ENCODE measurements at regions not wholly inside any gene's neighbourhood (a gene's known extent, or its start where the extent isn't known, plus 50 kb on each side); places are given as distances from the start of the nearest gene placed in this dataset.

DNA sequence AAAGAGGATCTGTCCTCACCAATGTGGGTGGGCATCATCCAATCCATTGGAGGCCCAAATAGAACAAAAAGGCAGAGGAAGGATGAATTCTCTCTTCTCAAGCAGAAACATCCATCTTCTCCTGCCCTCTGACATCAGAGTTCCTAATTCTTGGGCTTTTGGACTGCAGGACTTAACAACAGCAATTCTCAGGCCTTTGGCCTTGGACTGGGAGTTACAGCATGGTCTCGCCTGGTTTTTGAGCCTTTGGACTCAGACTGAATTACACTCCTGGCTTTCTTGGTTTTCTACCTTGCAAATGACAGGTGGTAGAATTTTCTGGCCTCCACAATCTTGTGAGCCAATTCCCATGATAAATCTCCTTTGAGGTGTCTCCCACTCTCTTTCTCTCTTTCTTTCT lies 60.5 kb upstream of the CD180 start:
- Mint-ChIP-seq H3K27me3 (peaks cover 29% of the 10 kb centered on the region), H3K4me1 (no peaks in the 10 kb centered on the region), H3K9me3 (peaks cover 0 to 8% (median 0%) of the 10 kb centered on the region in 7 donors), H3K27ac (no peak overlapping the region), H3K36me3 (no peaks in the 10 kb centered on the region), H3K4me3 (no peak overlapping the region)
- H3K27ac ChIP-seq (ENCODE audit: insufficient read depth, low read length, poor library complexity, severe bottlenecking): no peak overlapping the region
- DNase-seq (no peak), ATAC-seq (ENCODE audit: low read depth in 2 of 2) (no peak)
- H3K9me3 ChIP-seq (ENCODE audit: control insufficient read depth in 2 of 2, low read length in 2 of 2): no peaks in the 10 kb centered on the region
- no peak overlapping the region for H3K4me3 ChIP-seq (ENCODE audit: low read depth, low read length)
- H3K4me1 ChIP-seq (ENCODE audit: control insufficient read depth, insufficient read depth, low read length, poor library complexity, severe bottlenecking): no peaks in the 10 kb centered on the region
- H3K27me3 ChIP-seq (ENCODE audit: control insufficient read depth, insufficient read depth, low read length): no peaks in the 10 kb centered on the region
- no peaks in the 10 kb centered on the region for H3K36me3 ChIP-seq (ENCODE audit: control insufficient read depth, insufficient read depth, low read length)

DNA sequence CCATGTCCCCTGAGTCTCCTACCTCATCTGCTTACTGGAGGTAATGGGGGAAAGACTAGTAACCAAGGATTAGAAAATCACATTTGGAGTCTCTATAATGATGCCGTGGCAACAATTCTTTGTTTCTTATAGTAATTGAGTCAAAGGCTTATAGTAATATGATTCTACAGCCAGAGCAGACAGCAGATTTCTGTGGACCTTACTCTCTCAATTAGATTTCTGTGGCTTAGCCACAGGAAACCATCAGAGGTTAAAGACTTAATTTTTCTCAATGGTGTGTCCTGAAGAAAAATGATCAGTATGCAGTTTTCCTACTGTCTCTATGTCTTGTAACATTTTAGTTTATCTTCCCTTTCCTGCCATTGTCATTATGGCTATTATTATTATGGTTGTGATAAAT lies 59.3 kb upstream of the CD180 start:
- no peak overlapping the region for H3K27ac Mint-ChIP-seq
- ATAC-seq (ENCODE audit: low read depth in 2 of 2) (no peak), DNase-seq (no peak)
- no peak overlapping the region for H3K4me3 Mint-ChIP-seq
- peaks cover 24% of the 10 kb centered on the region for H3K27me3 Mint-ChIP-seq
- no peaks in the 10 kb centered on the region for H3K4me1 Mint-ChIP-seq
- Histone ChIP-seq H3K27ac (ENCODE audit: insufficient read depth, low read length, poor library complexity, severe bottlenecking) (no peak overlapping the region), H3K9me3 (ENCODE audit: control insufficient read depth in 2 of 2, low read length in 2 of 2) (no peaks in the 10 kb centered on the region), H3K27me3 (ENCODE audit: control insufficient read depth, insufficient read depth, low read length) (no peaks in the 10 kb centered on the region), H3K4me3 (ENCODE audit: low read depth, low read length) (no peak overlapping the region), H3K4me1 (ENCODE audit: control insufficient read depth, insufficient read depth, low read length, poor library complexity, severe bottlenecking) (no peaks in the 10 kb centered on the region), H3K36me3 (ENCODE audit: control insufficient read depth, insufficient read depth, low read length) (no peaks in the 10 kb centered on the region)
- H3K36me3 Mint-ChIP-seq: no peaks in the 10 kb centered on the region
- peaks cover 0 to 8% (median 0%) of the 10 kb centered on the region in 7 donors for H3K9me3 Mint-ChIP-seq

DNA sequence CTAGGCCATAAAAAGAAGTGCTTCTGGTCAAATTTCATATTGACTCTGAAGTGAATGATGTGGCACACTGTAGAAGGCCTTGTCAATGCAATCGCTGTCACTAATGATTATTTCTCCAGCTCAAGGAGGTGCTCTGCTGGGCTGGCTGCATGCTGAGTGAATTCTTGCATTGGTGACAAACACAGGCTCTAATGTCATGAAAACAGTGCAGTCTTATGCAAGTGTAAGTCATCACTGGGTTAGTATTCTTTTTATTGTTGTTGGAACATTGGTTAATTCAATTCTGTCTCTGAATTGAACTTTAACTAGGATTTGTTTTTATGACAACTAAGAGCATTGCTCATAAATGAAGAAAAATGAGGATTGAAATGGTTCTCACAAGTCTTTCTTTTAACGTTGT lies 57.3 kb upstream of the CD180 start:
- H3K36me3 ChIP-seq (ENCODE audit: control insufficient read depth, insufficient read depth, low read length): no peaks in the 10 kb centered on the region
- H3K27ac ChIP-seq (ENCODE audit: insufficient read depth, low read length, poor library complexity, severe bottlenecking): no peak overlapping the region
- Mint-ChIP-seq H3K9me3 (peaks cover 0 to 8% (median 0%) of the 10 kb centered on the region in 7 donors), H3K4me1 (no peaks in the 10 kb centered on the region), H3K27me3 (peaks cover 19% of the 10 kb centered on the region), H3K27ac (no peak overlapping the region), H3K4me3 (no peak overlapping the region), H3K36me3 (no peaks in the 10 kb centered on the region)
- no peak for ATAC-seq (ENCODE audit: low read depth in 2 of 2)
- no peaks in the 10 kb centered on the region for H3K27me3 ChIP-seq (ENCODE audit: control insufficient read depth, insufficient read depth, low read length)
- H3K4me1 ChIP-seq (ENCODE audit: control insufficient read depth, insufficient read depth, low read length, poor library complexity, severe bottlenecking): no peaks in the 10 kb centered on the region
- no peak overlapping the region for H3K4me3 ChIP-seq (ENCODE audit: low read depth, low read length)
- H3K9me3 ChIP-seq (ENCODE audit: control insufficient read depth in 2 of 2, low read length in 2 of 2): no peaks in the 10 kb centered on the region
- no peak for DNase-seq

DNA sequence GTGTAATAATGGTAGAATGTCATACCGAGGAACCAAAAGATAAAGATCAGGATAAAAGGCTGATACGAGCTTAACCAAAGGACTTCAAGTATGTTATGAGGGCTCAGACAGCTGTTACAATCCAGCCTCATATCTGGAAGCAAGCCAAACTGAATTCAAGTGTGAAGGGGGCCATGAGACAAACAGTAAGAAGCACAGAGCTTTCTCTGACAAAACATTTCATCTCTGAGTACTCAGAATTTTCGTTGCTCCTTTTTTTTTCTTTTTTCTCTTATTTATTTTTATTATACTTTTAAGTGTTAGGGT lies 52.9 kb upstream of the CD180 start:
- H3K27me3 ChIP-seq (ENCODE audit: control insufficient read depth, insufficient read depth, low read length): no peaks in the 10 kb centered on the region
- H3K9me3 ChIP-seq (ENCODE audit: control insufficient read depth in 2 of 2, low read length in 2 of 2): no peaks in the 10 kb centered on the region
- no peak overlapping the region for H3K27ac ChIP-seq (ENCODE audit: insufficient read depth, low read length, poor library complexity, severe bottlenecking)
- DNase-seq (no peak), ATAC-seq (ENCODE audit: low read depth in 2 of 2) (no peak)
- H3K4me1 Mint-ChIP-seq: peaks cover 0 to 14% (median 2%) of the 10 kb centered on the region in 4 donors
- H3K36me3 Mint-ChIP-seq: no peaks in the 10 kb centered on the region
- H3K27ac Mint-ChIP-seq: no peak overlapping the region
- H3K4me3 ChIP-seq (ENCODE audit: low read depth, low read length): no peak overlapping the region
- H3K27me3 Mint-ChIP-seq: peaks cover 9% of the 10 kb centered on the region
- H3K4me3 Mint-ChIP-seq: no peak overlapping the region
- no peaks in the 10 kb centered on the region for H3K36me3 ChIP-seq (ENCODE audit: control insufficient read depth, insufficient read depth, low read length)
- H3K4me1 ChIP-seq (ENCODE audit: control insufficient read depth, insufficient read depth, low read length, poor library complexity, severe bottlenecking): peaks cover 8% of the 10 kb centered on the region
- H3K9me3 Mint-ChIP-seq: peaks cover 0 to 8% (median 0%) of the 10 kb centered on the region in 7 donors

DNA sequence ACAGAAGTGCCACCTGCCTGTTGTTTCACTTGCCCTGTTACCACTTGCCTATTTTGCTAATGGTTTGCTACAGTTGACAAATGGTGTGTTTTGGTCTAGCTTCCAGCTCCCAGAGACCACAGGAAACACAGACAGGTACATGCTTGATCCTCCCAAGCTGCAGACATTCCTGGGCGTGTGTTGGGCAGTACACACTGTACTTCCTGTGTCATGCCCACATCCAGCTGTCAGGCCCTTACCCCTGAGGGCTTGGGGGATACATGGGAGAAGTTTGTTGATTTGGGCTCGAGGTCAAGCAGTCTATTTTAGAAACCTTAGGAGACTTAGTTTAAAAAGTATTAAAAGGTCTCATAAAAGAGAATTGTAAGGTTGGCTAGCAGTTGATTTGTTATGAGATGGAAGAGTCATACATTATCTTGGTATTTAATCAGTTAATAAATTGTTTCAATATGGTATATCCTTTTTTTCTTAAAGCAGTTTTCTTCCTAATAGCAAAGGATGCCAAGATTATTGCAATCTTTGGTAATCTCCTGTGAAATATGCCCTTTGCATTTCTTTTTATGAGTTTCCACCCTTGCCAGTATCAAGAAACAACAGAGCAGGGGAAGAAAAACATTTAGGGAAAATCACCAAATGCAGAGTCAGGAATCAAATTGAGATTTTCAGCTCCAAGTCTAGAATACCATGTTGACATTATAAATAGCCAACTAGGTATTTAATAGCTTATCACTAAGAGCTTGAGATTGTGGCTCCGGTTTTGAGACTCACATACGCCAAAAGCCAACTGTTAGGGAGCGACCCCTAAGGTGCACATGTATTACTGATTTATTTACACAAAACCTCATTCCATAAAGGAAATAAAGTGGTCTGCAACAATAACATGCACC lies 52.3 kb upstream of the CD180 start:
- ATAC-seq (ENCODE audit: low read depth in 2 of 2): no peak
- H3K27ac ChIP-seq (ENCODE audit: insufficient read depth, low read length, poor library complexity, severe bottlenecking): no peak overlapping the region
- no peak overlapping the region for H3K4me3 Mint-ChIP-seq
- no peak overlapping the region for H3K4me3 ChIP-seq (ENCODE audit: low read depth, low read length)
- no peaks in the 10 kb centered on the region for H3K9me3 ChIP-seq (ENCODE audit: control insufficient read depth in 2 of 2, low read length in 2 of 2)
- no peaks in the 10 kb centered on the region for H3K27me3 ChIP-seq (ENCODE audit: control insufficient read depth, insufficient read depth, low read length)
- H3K4me1 Mint-ChIP-seq: peaks cover 0 to 16% (median 5%) of the 10 kb centered on the region in 4 donors
- no peaks in the 10 kb centered on the region for H3K36me3 Mint-ChIP-seq
- H3K27me3 Mint-ChIP-seq: peaks cover 9% of the 10 kb centered on the region
- H3K36me3 ChIP-seq (ENCODE audit: control insufficient read depth, insufficient read depth, low read length): no peaks in the 10 kb centered on the region
- peaks cover 0 to 5% (median 0%) of the 10 kb centered on the region in 7 donors for H3K9me3 Mint-ChIP-seq
- DNase-seq: no peak
- no peak overlapping the region for H3K27ac Mint-ChIP-seq
- peaks cover 8% of the 10 kb centered on the region for H3K4me1 ChIP-seq (ENCODE audit: control insufficient read depth, insufficient read depth, low read length, poor library complexity, severe bottlenecking)

DNA sequence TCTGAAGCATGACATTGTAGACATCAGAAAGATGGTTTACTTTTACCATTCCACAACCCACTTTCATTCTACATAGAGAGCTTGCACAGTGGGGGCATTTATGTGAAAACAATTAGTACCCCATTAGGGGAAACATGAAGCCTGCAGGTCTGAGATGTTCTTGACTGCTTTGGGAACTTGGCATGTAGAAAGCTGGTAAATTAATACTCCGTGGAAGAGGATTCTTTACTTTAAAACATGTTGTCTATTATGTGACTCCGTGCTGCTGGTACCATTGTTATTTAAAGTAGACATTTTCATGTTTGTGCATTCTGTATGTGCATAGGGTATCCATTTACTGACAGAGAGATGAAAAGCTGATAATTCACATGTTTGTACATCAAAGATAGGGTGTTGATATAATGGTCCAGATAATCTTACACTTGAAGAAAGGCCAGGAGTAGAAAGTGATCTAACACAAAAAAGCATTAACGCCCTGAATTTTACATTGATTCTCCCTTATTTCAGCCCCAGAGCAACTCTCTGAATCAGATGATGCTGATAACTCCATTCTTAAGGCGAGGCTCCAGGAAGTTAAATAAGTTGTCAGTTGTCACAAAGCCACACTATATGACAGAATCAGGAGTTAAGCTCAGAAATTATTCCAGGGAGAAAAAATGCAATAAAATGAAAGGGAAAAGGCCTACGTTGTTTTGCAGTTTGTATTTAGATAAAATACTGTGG lies 50.1 kb upstream of the CD180 start:
- no peak overlapping the region for H3K4me3 ChIP-seq (ENCODE audit: low read depth, low read length)
- DNase-seq (no peak), ATAC-seq (ENCODE audit: low read depth in 2 of 2) (no peak)
- H3K27ac Mint-ChIP-seq: no peak overlapping the region
- H3K9me3 Mint-ChIP-seq: no peaks in the 10 kb centered on the region
- H3K4me3 Mint-ChIP-seq: no peak overlapping the region
- H3K27ac ChIP-seq (ENCODE audit: insufficient read depth, low read length, poor library complexity, severe bottlenecking): no peak overlapping the region
- H3K36me3 ChIP-seq (ENCODE audit: control insufficient read depth, insufficient read depth, low read length): no peaks in the 10 kb centered on the region
- no peaks in the 10 kb centered on the region for H3K36me3 Mint-ChIP-seq
- H3K9me3 ChIP-seq (ENCODE audit: control insufficient read depth in 2 of 2, low read length in 2 of 2): no peaks in the 10 kb centered on the region
- H3K4me1 ChIP-seq (ENCODE audit: control insufficient read depth, insufficient read depth, low read length, poor library complexity, severe bottlenecking): peaks cover 8% of the 10 kb centered on the region
- H3K27me3 ChIP-seq (ENCODE audit: control insufficient read depth, insufficient read depth, low read length): no peaks in the 10 kb centered on the region
- H3K4me1 Mint-ChIP-seq: peaks cover 0 to 16% (median 5%) of the 10 kb centered on the region in 4 donors
- no peaks in the 10 kb centered on the region for H3K27me3 Mint-ChIP-seq
